Neutrophil (primary cell): ENCODE measurements at regions not wholly inside any gene's neighbourhood (a gene's known extent, or its start where the extent isn't known, plus 50 kb on each side); places are given as distances from the start of the nearest gene placed in this dataset.

Experiments
- H3K27ac ChIP-seq: fragments of 200-600 bp; sonication (generic); 2 replicates; pipeline ENCODE4 v1.5.1; 2016; ENCODE audit warnings: mild to moderate bottlenecking, moderate library complexity
- H3K27me3 ChIP-seq: fragments of 200-600 bp; sonication (generic); 2 replicates; pipeline ENCODE4 v1.6.0; 2016; ENCODE audit warnings: mild to moderate bottlenecking
- H3K36me3 ChIP-seq: fragments of 200-600 bp; sonication (generic); 2 replicates; pipeline ENCODE4 v1.5.1; 2017
- H3K4me1 ChIP-seq, 2 experiments: fragments of 200-600 bp in 1 of 2; sonication (generic) in 1 of 2; 1 replicate in 1 of 2; 2 replicates in 1 of 2; pipeline versions ENCODE4 v1.5.1 to v1.6.1; 2013 to 2016; ENCODE audit warnings: low read depth in 1 of 2, low read length in 1 of 2, mild to moderate bottlenecking in 1 of 2, moderate library complexity in 1 of 2; ENCODE audit not compliant: control insufficient read depth in 1 of 2, insufficient read depth in 1 of 2
- H3K4me3 ChIP-seq, 2 experiments: fragments of 200-600 bp in 1 of 2; sonication (generic) in 1 of 2; 1 replicate in 1 of 2; 2 replicates in 1 of 2; pipeline ENCODE4 v1.5.1; 2013 to 2016; ENCODE audit warnings: low read depth in 1 of 2, low read length in 1 of 2, mild to moderate bottlenecking in 1 of 2, moderate library complexity in 1 of 2
- H3K9me3 ChIP-seq: fragments of 200-600 bp; sonication (generic); 2 replicates; pipeline ENCODE4 v1.5.1; 2016
- CTCF ChIP-seq: fragments of 200-600 bp; sonication (generic); IDR thresholded peaks from 2 replicates; pipeline ENCODE4 v1.5.1; 2016; ENCODE audit warnings: antibody characterized with exemption

GRCh38 chr2:12501469-12502158, 215.1 kb upstream of the TRIB2 start:
- no peak for TF ChIP-seq CTCF
- no peaks in the 10 kb centered on the region for H3K4me1 ChIP-seq
- H3K36me3 ChIP-seq, result no peaks in the 10 kb centered on the region
- no peaks in the 10 kb centered on the region for H3K27me3 ChIP-seq
- H3K9me3 ChIP-seq, result no peaks in the 10 kb centered on the region
- no peak overlapping the region for H3K27ac ChIP-seq
- no peak overlapping the region for H3K4me3 ChIP-seq

- no peak for TF ChIP-seq CTCF
- no peaks in the 10 kb centered on the region for H3K9me3 ChIP-seq
- H3K36me3 ChIP-seq, result no peaks in the 10 kb centered on the region
- no peak overlapping the region for H3K4me3 ChIP-seq
- peaks cover 0 to 10% of the 10 kb centered on the region in 2 experiments for H3K4me1 ChIP-seq
- no peaks in the 10 kb centered on the region for H3K27me3 ChIP-seq
- no peak overlapping the region for H3K27ac ChIP-seq
Observed at GRCh38 chr2:12502759-12503158, 214.0 kb upstream of the TRIB2 start.

GRCh38 chr2:12504443-12504842, 212.3 kb upstream of the TRIB2 start:
- H3K4me3 ChIP-seq, result no peak overlapping the region
- TF ChIP-seq CTCF, result no peak
- H3K4me1 ChIP-seq, result peaks cover 0 to 11% of the 10 kb centered on the region in 2 experiments
- H3K9me3 ChIP-seq, result no peaks in the 10 kb centered on the region
- H3K27ac ChIP-seq, result no peak overlapping the region
- no peaks in the 10 kb centered on the region for H3K36me3 ChIP-seq
- no peaks in the 10 kb centered on the region for H3K27me3 ChIP-seq

GRCh38 chr2:12506846-12507245, 209.9 kb upstream of the TRIB2 start:
- no peaks in the 10 kb centered on the region for H3K27me3 ChIP-seq
- no peak for TF ChIP-seq CTCF
- no peak overlapping the region for H3K27ac ChIP-seq
- H3K36me3 ChIP-seq, result no peaks in the 10 kb centered on the region
- no peak overlapping the region for H3K4me3 ChIP-seq
- peaks cover 0 to 11% of the 10 kb centered on the region in 2 experiments for H3K4me1 ChIP-seq
- no peaks in the 10 kb centered on the region for H3K9me3 ChIP-seq

GRCh38 chr2:12507295-12507694, 209.4 kb upstream of the TRIB2 start:
- Histone ChIP-seq H3K4me3 (no peak overlapping the region), H3K36me3 (no peaks in the 10 kb centered on the region), H3K9me3 (no peaks in the 10 kb centered on the region), H3K27ac (no peak overlapping the region), H3K4me1 (peaks cover 0 to 11% of the 10 kb centered on the region in 2 experiments), H3K27me3 (no peaks in the 10 kb centered on the region)
- no peak for TF ChIP-seq CTCF
